T-helper 2 cell treated with Interferon-gamma antibody and Interleukin-4, amounts not matched to agents 5 μg/mL and 100 μg/mL, for 36 hours (primary cell): ENCODE measurements at regions not wholly inside any gene's neighbourhood (a gene's known extent, or its start where the extent isn't known, plus 50 kb on each side); places are given as distances from the start of the nearest gene placed in this dataset.

Experiments
- DNase-seq: peaks from one replicate; pipeline ENCODE4 v3.0.0; 2021; ENCODE audit warnings: low spot score
- H3K27ac Mint-ChIP-seq: one replicate; pipeline ENCODE4 v1.8.0; 2021; ENCODE audit warnings: mild to moderate bottlenecking, mixed read lengths
- H3K27me3 Mint-ChIP-seq: one replicate; pipeline ENCODE4 v1.8.0; 2021; ENCODE audit warnings: low read depth, mixed read lengths
- H3K36me3 Mint-ChIP-seq: one replicate; pipeline ENCODE4 v1.8.0; 2021; ENCODE audit warnings: low read depth, mixed read lengths
- H3K4me1 Mint-ChIP-seq: one replicate; pipeline ENCODE4 v1.8.0; 2021; ENCODE audit warnings: low read depth, mixed read lengths
- H3K4me3 Mint-ChIP-seq: one replicate; pipeline ENCODE4 v1.8.0; 2022; ENCODE audit warnings: mild to moderate bottlenecking, moderate library complexity, mixed read lengths
- H3K9me3 Mint-ChIP-seq: one replicate; pipeline ENCODE4 v1.8.0; 2021; ENCODE audit warnings: mixed read lengths

- no peak overlapping the region for H3K27ac Mint-ChIP-seq
- no peak overlapping the region for H3K4me3 Mint-ChIP-seq
- no peaks in the 10 kb centered on the region for H3K9me3 Mint-ChIP-seq
- no peaks in the 10 kb centered on the region for H3K36me3 Mint-ChIP-seq
- DNase-seq: no peak
- peaks cover 10% of the 10 kb centered on the region for H3K27me3 Mint-ChIP-seq
- H3K4me1 Mint-ChIP-seq: no peaks in the 10 kb centered on the region
Measured at GRCh38 chr3:45319231-45319995, 69.0 kb upstream of the LARS2 start.

- DNase-seq: no peak
- H3K27ac Mint-ChIP-seq: no peak overlapping the region
- H3K4me3 Mint-ChIP-seq: no peak overlapping the region
- H3K27me3 Mint-ChIP-seq: peaks cover 13% of the 10 kb centered on the region
- H3K9me3 Mint-ChIP-seq: no peaks in the 10 kb centered on the region
- H3K4me1 Mint-ChIP-seq: no peaks in the 10 kb centered on the region
- H3K36me3 Mint-ChIP-seq: no peaks in the 10 kb centered on the region
Measured at GRCh38 chr3:45319996-45320305, 68.4 kb upstream of the LARS2 start.

GRCh38 chr3:45320986-45321385 is 67.4 kb upstream of the LARS2 start:
- Mint-ChIP-seq H3K27ac (no peak overlapping the region), H3K36me3 (no peaks in the 10 kb centered on the region), H3K27me3 (peaks cover 19% of the 10 kb centered on the region), H3K9me3 (no peaks in the 10 kb centered on the region), H3K4me1 (no peaks in the 10 kb centered on the region), H3K4me3 (no peak overlapping the region)
- DNase-seq: no peak

DNA sequence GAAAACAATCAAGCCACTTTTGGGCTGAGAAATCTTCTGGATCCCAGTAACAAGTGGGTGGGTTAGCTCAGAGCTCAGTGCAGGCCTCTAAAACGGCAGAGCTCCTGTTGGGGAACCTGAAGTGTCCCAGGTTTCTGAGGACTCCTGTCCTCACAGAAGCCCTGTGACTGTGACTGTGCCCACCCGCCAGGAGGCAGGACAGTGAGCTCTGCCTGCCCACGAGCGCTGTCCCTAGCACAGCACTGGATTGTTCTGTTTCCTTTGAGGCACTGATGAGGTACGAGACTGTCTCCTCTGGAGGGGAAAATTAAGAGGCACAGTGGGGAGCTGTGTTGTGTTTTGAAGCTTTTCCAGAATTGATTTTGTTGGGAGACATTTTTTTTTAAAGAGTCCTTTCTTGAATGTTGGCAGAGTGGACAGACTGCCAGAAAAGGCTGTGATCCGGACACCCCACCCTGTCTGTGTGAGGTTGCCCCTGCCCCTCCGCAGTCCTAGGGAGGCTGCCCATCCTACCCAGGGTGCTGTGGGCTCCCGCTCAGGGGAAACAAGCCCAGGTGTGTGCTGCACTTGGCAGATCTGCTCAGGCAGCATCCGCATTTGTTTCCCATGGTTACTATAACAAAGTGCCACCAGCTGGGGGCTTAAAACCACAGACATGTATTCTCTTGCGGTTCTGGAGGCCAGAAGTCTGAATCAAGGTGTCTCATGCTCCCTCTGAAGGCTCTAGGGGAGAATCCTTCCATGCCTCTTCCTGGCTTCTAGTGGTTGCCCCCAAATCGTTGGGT is 66.6 kb upstream of the LARS2 start:
- H3K4me1 Mint-ChIP-seq: no peaks in the 10 kb centered on the region
- H3K36me3 Mint-ChIP-seq: no peaks in the 10 kb centered on the region
- H3K27ac Mint-ChIP-seq: no peak overlapping the region
- no peak for DNase-seq
- no peak overlapping the region for H3K4me3 Mint-ChIP-seq
- peaks cover 24% of the 10 kb centered on the region for H3K27me3 Mint-ChIP-seq
- H3K9me3 Mint-ChIP-seq: no peaks in the 10 kb centered on the region

- Mint-ChIP-seq H3K4me3 (no peak overlapping the region), H3K9me3 (no peaks in the 10 kb centered on the region), H3K4me1 (no peaks in the 10 kb centered on the region), H3K27ac (no peak overlapping the region), H3K36me3 (no peaks in the 10 kb centered on the region), H3K27me3 (peaks cover 27% of the 10 kb centered on the region)
- no peak for DNase-seq
Measured at GRCh38 chr3:45322616-45323015, 65.8 kb upstream of the LARS2 start.

- H3K27me3 Mint-ChIP-seq: peaks cover 48% of the 10 kb centered on the region
Measured at GRCh38 chr3:45325676-45326075, 62.7 kb upstream of the LARS2 start.

GRCh38 chr3:45329761-45330305 is 58.5 kb upstream of the LARS2 start:
- Mint-ChIP-seq H3K27me3 (peaks cover 52% of the 10 kb centered on the region), H3K36me3 (no peaks in the 10 kb centered on the region), H3K4me1 (no peaks in the 10 kb centered on the region), H3K4me3 (no peak overlapping the region), H3K27ac (no peak overlapping the region), H3K9me3 (no peaks in the 10 kb centered on the region)
- DNase-seq: no peak

More at GRCh38 chr3:45325676-45326075, 62.7 kb upstream of the LARS2 start:
- H3K36me3 Mint-ChIP-seq: no peaks in the 10 kb centered on the region
- DNase-seq: no peak
- H3K4me3 Mint-ChIP-seq: no peak overlapping the region
- no peaks in the 10 kb centered on the region for H3K4me1 Mint-ChIP-seq
- no peak overlapping the region for H3K27ac Mint-ChIP-seq
- H3K9me3 Mint-ChIP-seq: no peaks in the 10 kb centered on the region

DNA sequence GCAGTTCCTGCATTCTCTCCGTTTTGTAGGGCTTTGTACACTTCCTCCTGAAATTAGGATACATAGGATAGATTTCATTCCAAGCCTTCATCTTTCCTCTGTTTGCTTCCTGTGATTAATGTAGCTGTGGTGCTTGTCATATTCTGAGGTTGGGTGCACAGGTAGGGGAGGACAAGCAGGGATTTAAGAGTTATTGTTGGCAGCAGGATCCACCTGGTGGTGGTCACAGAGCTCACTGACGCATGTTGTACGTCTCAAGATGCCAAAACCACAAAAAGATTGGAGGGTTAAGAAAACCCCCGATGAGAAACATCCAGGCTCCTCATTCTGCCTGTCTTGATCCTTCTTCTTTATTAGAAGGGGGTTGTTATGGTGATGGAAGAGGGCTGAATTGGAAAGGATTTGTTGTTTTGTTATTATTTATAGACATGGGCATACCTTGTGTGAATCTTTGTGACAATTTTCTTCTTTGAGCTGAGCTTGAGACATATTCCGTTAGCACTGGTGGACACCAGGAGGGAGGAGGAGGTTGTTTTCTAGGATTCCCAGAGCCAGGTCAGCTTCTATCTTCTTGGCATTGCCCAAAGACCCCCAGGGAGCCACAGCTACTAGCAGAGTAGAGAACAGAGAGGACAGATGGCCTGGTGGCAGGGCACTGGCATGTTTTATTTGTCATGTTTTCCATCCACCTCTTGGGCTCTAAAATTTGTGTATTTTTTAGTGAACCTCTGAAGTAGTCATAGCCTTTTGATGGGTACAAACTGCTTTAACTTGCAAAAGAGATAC is 57.7 kb upstream of the LARS2 start:
- no peaks in the 10 kb centered on the region for H3K4me1 Mint-ChIP-seq
- no peak for DNase-seq
- no peaks in the 10 kb centered on the region for H3K9me3 Mint-ChIP-seq
- H3K27ac Mint-ChIP-seq: no peak overlapping the region
- H3K4me3 Mint-ChIP-seq: no peak overlapping the region
- H3K36me3 Mint-ChIP-seq: no peaks in the 10 kb centered on the region
- peaks cover 52% of the 10 kb centered on the region for H3K27me3 Mint-ChIP-seq

- no peaks in the 10 kb centered on the region for H3K4me1 Mint-ChIP-seq
- no peak for DNase-seq
- no peak overlapping the region for H3K27ac Mint-ChIP-seq
- peaks cover 48% of the 10 kb centered on the region for H3K27me3 Mint-ChIP-seq
- no peak overlapping the region for H3K4me3 Mint-ChIP-seq
- no peaks in the 10 kb centered on the region for H3K36me3 Mint-ChIP-seq
- H3K9me3 Mint-ChIP-seq: no peaks in the 10 kb centered on the region
Measured at GRCh38 chr3:45332493-45332892, 55.9 kb upstream of the LARS2 start.

- DNase-seq: no peak
- H3K9me3 Mint-ChIP-seq: no peaks in the 10 kb centered on the region
- no peak overlapping the region for H3K27ac Mint-ChIP-seq
- H3K27me3 Mint-ChIP-seq: peaks cover 45% of the 10 kb centered on the region
- no peak overlapping the region for H3K4me3 Mint-ChIP-seq
- H3K36me3 Mint-ChIP-seq: no peaks in the 10 kb centered on the region
- no peaks in the 10 kb centered on the region for H3K4me1 Mint-ChIP-seq
Measured at GRCh38 chr3:45332901-45333407, 55.4 kb upstream of the LARS2 start.

GRCh38 chr3:45333549-45333948 is 54.8 kb upstream of the LARS2 start:
- Mint-ChIP-seq H3K36me3 (no peaks in the 10 kb centered on the region), H3K9me3 (no peaks in the 10 kb centered on the region), H3K4me3 (no peak overlapping the region), H3K4me1 (no peaks in the 10 kb centered on the region), H3K27me3 (peaks cover 39% of the 10 kb centered on the region), H3K27ac (no peak overlapping the region)
- DNase-seq: no peak

GRCh38 chr3:45337839-45338470 is 50.4 kb upstream of the LARS2 start:
- Mint-ChIP-seq H3K27me3 (peaks cover 19% of the 10 kb centered on the region), H3K27ac (no peak overlapping the region), H3K4me3 (no peak overlapping the region), H3K9me3 (no peaks in the 10 kb centered on the region), H3K36me3 (no peaks in the 10 kb centered on the region), H3K4me1 (no peaks in the 10 kb centered on the region)
- no peak for DNase-seq
